Retinal pigment epithelial cell (primary cell): ENCODE measurements at regions not wholly inside any gene's neighbourhood (a gene's known extent, or its start where the extent isn't known, plus 50 kb on each side); places are given as distances from the start of the nearest gene placed in this dataset.
"Not testable (repeated sequence)": the region's sequence is repeated elsewhere in the genome, so short reads cannot be mapped to it uniquely, and the experiment has no call there.

ENCODE experiments used
- DNase-seq: peaks from one replicate; pipeline ENCODE4 v3.0.0-alpha.2; 2010; ENCODE audit warnings: low read depth
- H3K4me3 ChIP-seq: 2 replicates; pipeline ENCODE4 v1.5.1; 2011; ENCODE audit warnings: mild to moderate bottlenecking, low read length, control low read depth, moderate library complexity
- CTCF ChIP-seq: conservative IDR thresholded peaks from 2 replicates; pipeline ENCODE4 v1.5.1; 2011; ENCODE audit warnings: low read depth, low read length, control low read depth, inconsistent platforms

- H3K4me3 ChIP-seq, result no peak overlapping the region
- DNase-seq, result no peak
- no peak for TF ChIP-seq CTCF
Measured at GRCh38 chr5:37962389-37962788, 122.5 kb upstream of the GDNF start.

- TF ChIP-seq CTCF, result no peak
- no peak for DNase-seq
- H3K4me3 ChIP-seq, result no peak overlapping the region
Measured at GRCh38 chr5:37957218-37957617, 117.4 kb upstream of the GDNF start.

GRCh38 chr5:37955748-37956147 is 115.9 kb upstream of the GDNF start:
- no peak overlapping the region for H3K4me3 ChIP-seq
- TF ChIP-seq CTCF, result no peak
- no peak for DNase-seq

GRCh38 chr5:37954561-37954960 is 114.7 kb upstream of the GDNF start:
- TF ChIP-seq CTCF, result no peak
- no peak overlapping the region for H3K4me3 ChIP-seq
- DNase-seq, result no peak

- no peak for TF ChIP-seq CTCF
- no peak for DNase-seq
- H3K4me3 ChIP-seq, result no peak overlapping the region
Measured at GRCh38 chr5:37951946-37952721, 112.3 kb upstream of the GDNF start.

GRCh38 chr5:37950436-37950835 is 110.6 kb upstream of the GDNF start:
- no peak for DNase-seq
- no peak for TF ChIP-seq CTCF
- no peak overlapping the region for H3K4me3 ChIP-seq

GRCh38 chr5:37945446-37945845 is 105.6 kb upstream of the GDNF start:
- DNase-seq, result no peak
- H3K4me3 ChIP-seq, result no peak overlapping the region
- TF ChIP-seq CTCF, result no peak

GRCh38 chr5:37943136-37943535 is 103.3 kb upstream of the GDNF start:
- DNase-seq, H3K4me3 ChIP-seq: not testable (repeated sequence)
